ENCODE measurements at regions not wholly inside any gene's neighbourhood (a gene's known extent, or its start where the extent isn't known, plus 50 kb on each side); places are given as distances from the start of the nearest gene placed in this dataset.

DNA sequence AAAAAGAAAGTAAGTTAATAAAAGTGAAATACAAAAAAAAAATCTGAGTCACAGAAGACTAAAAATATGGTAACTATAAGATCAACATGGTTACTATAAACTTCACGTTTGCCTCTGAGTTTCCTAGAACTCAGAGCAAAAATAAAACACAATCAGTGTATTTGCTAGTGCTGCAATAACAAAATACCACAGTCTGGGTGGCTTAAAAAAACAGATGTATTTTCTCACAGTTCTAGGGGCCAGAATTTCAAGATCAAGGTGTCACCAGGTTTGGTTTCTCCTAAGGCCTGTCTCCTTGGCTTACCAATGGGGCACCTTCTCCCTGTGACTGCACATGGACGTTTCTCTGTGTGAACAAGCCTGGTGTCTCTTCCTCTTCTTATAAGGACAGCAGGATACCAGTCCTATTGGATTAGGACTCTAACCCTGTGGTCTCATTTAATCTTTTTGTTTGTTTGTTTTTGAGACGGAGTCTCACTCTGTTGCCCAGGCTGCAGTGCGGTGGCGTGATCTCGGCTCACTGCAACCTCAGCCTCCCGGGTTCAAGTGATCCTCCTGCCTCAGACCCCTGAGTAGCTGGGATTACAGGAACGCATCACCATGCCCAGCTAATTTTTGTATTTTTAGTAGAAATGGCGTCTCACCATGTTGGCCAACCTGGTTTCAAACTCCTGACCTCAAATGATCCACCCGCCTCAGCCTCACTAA lies 104.9 kb upstream of the LOC128125822 start:
- ChIA-PET POLR2A (no interaction called here), RAD21 (ENCODE audit: low non-redundant PET in 1 of 2, low total read pairs in 2 of 2, uncharacterized antibody in 2 of 2, unreplicated experiment in 2 of 2) (no interaction called here), CTCF (no interaction called here)
- ATAC-seq (no peak), DNase-seq (ENCODE audit: low read depth, low spot score) (no peak)
- no peaks in the 10 kb centered on the region for H3K79me2 ChIP-seq (ENCODE audit: insufficient read depth, low read length)
- H2AFZ ChIP-seq (ENCODE audit: low read depth, low read length, poor library complexity, severe bottlenecking): no peak overlapping the region
- H3K27me3 ChIP-seq (ENCODE audit: insufficient read depth, low read length): no peaks in the 10 kb centered on the region
- H4K20me1 ChIP-seq (ENCODE audit: insufficient read depth): no peaks in the 10 kb centered on the region
- no peak overlapping the region for H3K9ac ChIP-seq (ENCODE audit: low read length)
- no peaks in the 10 kb centered on the region for H3K9me3 ChIP-seq (ENCODE audit: control insufficient read depth in 1 of 2, insufficient read depth in 1 of 2, low read depth in 1 of 2, low read length in 2 of 2)
- no peaks in the 10 kb centered on the region for H3K4me1 ChIP-seq (ENCODE audit: control insufficient read depth in 1 of 2, insufficient read depth in 2 of 2, low read length in 2 of 2)
- intact Hi-C loops (cut with micrococcal nuclease): no loop called here
- no TSS peak for BruUV-seq (replicated peaks)
- H3K4me3 ChIP-seq (replicated peaks in 1 of 2; ENCODE audit: low read depth in 1 of 2, low read length in 2 of 2): no peak overlapping the region
- no peak overlapping the region for H3K4me2 ChIP-seq (ENCODE audit: low read length)
- no peaks in the 10 kb centered on the region for H3K36me3 ChIP-seq (ENCODE audit: control insufficient read depth in 1 of 2, insufficient read depth in 2 of 2, low read length in 2 of 2)
- TF ChIP-seq, protein P1, sequence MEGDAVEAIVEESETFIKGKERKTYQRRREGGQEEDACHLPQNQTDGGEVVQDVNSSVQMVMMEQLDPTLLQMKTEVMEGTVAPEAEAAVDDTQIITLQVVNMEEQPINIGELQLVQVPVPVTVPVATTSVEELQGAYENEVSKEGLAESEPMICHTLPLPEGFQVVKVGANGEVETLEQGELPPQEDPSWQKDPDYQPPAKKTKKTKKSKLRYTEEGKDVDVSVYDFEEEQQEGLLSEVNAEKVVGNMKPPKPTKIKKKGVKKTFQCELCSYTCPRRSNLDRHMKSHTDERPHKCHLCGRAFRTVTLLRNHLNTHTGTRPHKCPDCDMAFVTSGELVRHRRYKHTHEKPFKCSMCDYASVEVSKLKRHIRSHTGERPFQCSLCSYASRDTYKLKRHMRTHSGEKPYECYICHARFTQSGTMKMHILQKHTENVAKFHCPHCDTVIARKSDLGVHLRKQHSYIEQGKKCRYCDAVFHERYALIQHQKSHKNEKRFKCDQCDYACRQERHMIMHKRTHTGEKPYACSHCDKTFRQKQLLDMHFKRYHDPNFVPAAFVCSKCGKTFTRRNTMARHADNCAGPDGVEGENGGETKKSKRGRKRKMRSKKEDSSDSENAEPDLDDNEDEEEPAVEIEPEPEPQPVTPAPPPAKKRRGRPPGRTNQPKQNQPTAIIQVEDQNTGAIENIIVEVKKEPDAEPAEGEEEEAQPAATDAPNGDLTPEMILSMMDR (IDR thresholded peaks at IDR 0.05 in 2 of 3, conservative IDR thresholded peaks at IDR 0.05 in 1 of 3; ENCODE audit: borderline replicate concordance in 1 of 3, insufficient read depth in 1 of 3, low read depth in 2 of 3, low read length in 2 of 3): no peak
- TF ChIP-seq ZFX (IDR thresholded peaks at IDR 0.05): no peak
- TF ChIP-seq SIN3A (IDR thresholded peaks at IDR 0.05; ENCODE audit: low read depth): no peak
- TF ChIP-seq, protein P2, sequence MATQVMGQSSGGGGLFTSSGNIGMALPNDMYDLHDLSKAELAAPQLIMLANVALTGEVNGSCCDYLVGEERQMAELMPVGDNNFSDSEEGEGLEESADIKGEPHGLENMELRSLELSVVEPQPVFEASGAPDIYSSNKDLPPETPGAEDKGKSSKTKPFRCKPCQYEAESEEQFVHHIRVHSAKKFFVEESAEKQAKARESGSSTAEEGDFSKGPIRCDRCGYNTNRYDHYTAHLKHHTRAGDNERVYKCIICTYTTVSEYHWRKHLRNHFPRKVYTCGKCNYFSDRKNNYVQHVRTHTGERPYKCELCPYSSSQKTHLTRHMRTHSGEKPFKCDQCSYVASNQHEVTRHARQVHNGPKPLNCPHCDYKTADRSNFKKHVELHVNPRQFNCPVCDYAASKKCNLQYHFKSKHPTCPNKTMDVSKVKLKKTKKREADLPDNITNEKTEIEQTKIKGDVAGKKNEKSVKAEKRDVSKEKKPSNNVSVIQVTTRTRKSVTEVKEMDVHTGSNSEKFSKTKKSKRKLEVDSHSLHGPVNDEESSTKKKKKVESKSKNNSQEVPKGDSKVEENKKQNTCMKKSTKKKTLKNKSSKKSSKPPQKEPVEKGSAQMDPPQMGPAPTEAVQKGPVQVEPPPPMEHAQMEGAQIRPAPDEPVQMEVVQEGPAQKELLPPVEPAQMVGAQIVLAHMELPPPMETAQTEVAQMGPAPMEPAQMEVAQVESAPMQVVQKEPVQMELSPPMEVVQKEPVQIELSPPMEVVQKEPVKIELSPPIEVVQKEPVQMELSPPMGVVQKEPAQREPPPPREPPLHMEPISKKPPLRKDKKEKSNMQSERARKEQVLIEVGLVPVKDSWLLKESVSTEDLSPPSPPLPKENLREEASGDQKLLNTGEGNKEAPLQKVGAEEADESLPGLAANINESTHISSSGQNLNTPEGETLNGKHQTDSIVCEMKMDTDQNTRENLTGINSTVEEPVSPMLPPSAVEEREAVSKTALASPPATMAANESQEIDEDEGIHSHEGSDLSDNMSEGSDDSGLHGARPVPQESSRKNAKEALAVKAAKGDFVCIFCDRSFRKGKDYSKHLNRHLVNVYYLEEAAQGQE (IDR thresholded peaks at IDR 0.05; ENCODE audit: low read depth): no peak
- no peak for TF ChIP-seq EZH2phosphoT487 (IDR thresholded peaks at IDR 0.05; ENCODE audit: borderline replicate concordance)
- no peak for TF ChIP-seq EGR1 (IDR thresholded peaks at IDR 0.05; ENCODE audit: low read depth)
- no peak for TF ChIP-seq JUND (IDR thresholded peaks at IDR 0.05)
- no peak for TF ChIP-seq TCF7L2 (IDR thresholded peaks at IDR 0.05; ENCODE audit: borderline replicate concordance, extremely low read depth, insufficient read depth, insufficient read length)
- no peak for TF ChIP-seq MAX (IDR thresholded peaks at IDR 0.05)
- TF ChIP-seq RAD21 (IDR thresholded peaks at IDR 0.05; ENCODE audit: low read depth): no peak
- no peak for TF ChIP-seq POLR2AphosphoS5 (IDR thresholded peaks at IDR 0.05; ENCODE audit: low read depth, low read length)
- no peak for TF ChIP-seq CBX3 (IDR thresholded peaks at IDR 0.05; ENCODE audit: low read depth)
- TF ChIP-seq EZH2 (IDR thresholded peaks at IDR 0.05): no peak
- no peak for TF ChIP-seq YY1 (IDR thresholded peaks at IDR 0.05; ENCODE audit: extremely low read depth, insufficient replicate concordance, low read depth, low read length)
- TF ChIP-seq, protein P3, sequence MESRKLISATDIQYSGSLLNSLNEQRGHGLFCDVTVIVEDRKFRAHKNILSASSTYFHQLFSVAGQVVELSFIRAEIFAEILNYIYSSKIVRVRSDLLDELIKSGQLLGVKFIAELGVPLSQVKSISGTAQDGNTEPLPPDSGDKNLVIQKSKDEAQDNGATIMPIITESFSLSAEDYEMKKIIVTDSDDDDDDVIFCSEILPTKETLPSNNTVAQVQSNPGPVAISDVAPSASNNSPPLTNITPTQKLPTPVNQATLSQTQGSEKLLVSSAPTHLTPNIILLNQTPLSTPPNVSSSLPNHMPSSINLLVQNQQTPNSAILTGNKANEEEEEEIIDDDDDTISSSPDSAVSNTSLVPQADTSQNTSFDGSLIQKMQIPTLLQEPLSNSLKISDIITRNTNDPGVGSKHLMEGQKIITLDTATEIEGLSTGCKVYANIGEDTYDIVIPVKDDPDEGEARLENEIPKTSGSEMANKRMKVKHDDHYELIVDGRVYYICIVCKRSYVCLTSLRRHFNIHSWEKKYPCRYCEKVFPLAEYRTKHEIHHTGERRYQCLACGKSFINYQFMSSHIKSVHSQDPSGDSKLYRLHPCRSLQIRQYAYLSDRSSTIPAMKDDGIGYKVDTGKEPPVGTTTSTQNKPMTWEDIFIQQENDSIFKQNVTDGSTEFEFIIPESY (IDR thresholded peaks at IDR 0.05; ENCODE audit: extremely low read depth, insufficient replicate concordance, low read length): no peak
- TF ChIP-seq FOSL1 (IDR thresholded peaks at IDR 0.05; ENCODE audit: low read depth): no peak
- TF ChIP-seq, protein P4, sequence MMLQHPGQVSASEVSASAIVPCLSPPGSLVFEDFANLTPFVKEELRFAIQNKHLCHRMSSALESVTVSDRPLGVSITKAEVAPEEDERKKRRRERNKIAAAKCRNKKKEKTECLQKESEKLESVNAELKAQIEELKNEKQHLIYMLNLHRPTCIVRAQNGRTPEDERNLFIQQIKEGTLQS (IDR thresholded peaks at IDR 0.05): no peak
- TF ChIP-seq SRF (IDR thresholded peaks at IDR 0.05; ENCODE audit: low read depth): no peak
- no peak for TF ChIP-seq SP1 (IDR thresholded peaks at IDR 0.05; ENCODE audit: low read depth)
- TF ChIP-seq ELF1 (IDR thresholded peaks at IDR 0.05; ENCODE audit: borderline replicate concordance, low read depth): no peak
- no peaks in the 10 kb centered on the region for H3K9me2 ChIP-seq (ENCODE audit: insufficient read depth)
- H3K27ac ChIP-seq (ENCODE audit: low read depth, low read length): no peak overlapping the region
